Medulla oblongata (tissue), 1 donor: ENCODE measurements at regions not wholly inside any gene's neighbourhood (a gene's known extent, or its start where the extent isn't known, plus 50 kb on each side); places are given as distances from the start of the nearest gene placed in this dataset.
A peak's percentile ranks its signal among the peaks of the same experiment; 100 is the strongest.

Source experiments
- DNase-seq: peaks from one replicate; pipeline ENCODE4 v3.0.0-alpha.2; 2015; ENCODE audit errors: extremely low spot score

GRCh38 chr4:187181054-187181453, 457.4 kb upstream of the FAT1 start:
- no peak for DNase-seq

GRCh38 chr4:187183346-187183745, 459.7 kb upstream of the FAT1 start:
- DNase-seq, result no peak

- DNase-seq, result no peak
Measured at GRCh38 chr4:187183826-187184225, 460.2 kb upstream of the FAT1 start.

- DNase-seq, result no peak
Measured at GRCh38 chr4:187184508-187184907, 460.9 kb upstream of the FAT1 start.

- DNase-seq, result no peak
Measured at GRCh38 chr4:187188118-187188517, 464.5 kb upstream of the FAT1 start.

GRCh38 chr4:187188741-187189140, 465.1 kb upstream of the FAT1 start:
- no peak for DNase-seq

GRCh38 chr4:187190390-187190789, 466.7 kb upstream of the FAT1 start:
- DNase-seq, result no peak

- DNase-seq, result no peak
Measured at GRCh38 chr4:187191676-187192075, 468.0 kb upstream of the FAT1 start.

GRCh38 chr4:187192266-187192665, 468.6 kb upstream of the FAT1 start:
- no peak for DNase-seq

- DNase-seq, result no peak
Measured at GRCh38 chr4:187193141-187193540, 469.5 kb upstream of the FAT1 start.

- DNase-seq, result no peak
Measured at GRCh38 chr4:187204389-187204918, 480.8 kb upstream of the FAT1 start.

- no peak for DNase-seq
Measured at GRCh38 chr4:187207931-187208330, 484.3 kb upstream of the FAT1 start.

- no peak for DNase-seq
Measured at GRCh38 chr4:187208651-187209050, 485.0 kb upstream of the FAT1 start.

- DNase-seq, result no peak
Measured at GRCh38 chr4:187209921-187210613, 486.4 kb upstream of the FAT1 start.

- no peak for DNase-seq
Measured at GRCh38 chr4:187212446-187213080, 488.9 kb upstream of the FAT1 start.

- no peak for DNase-seq
Measured at GRCh38 chr4:187215438-187215837, 491.8 kb upstream of the FAT1 start.

- no peak for DNase-seq
Measured at GRCh38 chr4:187218705-187219245, 495.1 kb upstream of the FAT1 start.

GRCh38 chr4:187224560-187224959, 500.9 kb upstream of the FAT1 start:
- DNase-seq, result no peak

- DNase-seq, result no peak
Measured at GRCh38 chr4:187227907-187228704, 504.4 kb upstream of the FAT1 start.

- DNase-seq, result no peak
Measured at GRCh38 chr4:187232196-187232595, 508.5 kb upstream of the FAT1 start.

GRCh38 chr4:187232796-187233195, 509.1 kb upstream of the FAT1 start:
- no peak for DNase-seq

- peak; percentile 75 for DNase-seq
Measured at GRCh38 chr4:187235456-187236170, 512.0 kb upstream of the FAT1 start.
